ENCODE measurements at regions not wholly inside any gene's neighbourhood (a gene's known extent, or its start where the extent isn't known, plus 50 kb on each side); places are given as distances from the start of the nearest gene placed in this dataset.
"Not testable (repeated sequence)": the region's sequence is repeated elsewhere in the genome, so short reads cannot be mapped to it uniquely, and the experiment has no call there.

GRCh38 chrX:125507119-125507518 lies 187.4 kb downstream of the TEX13C start:
- DNase-seq, result no peak

GRCh38 chrX:125520029-125520428 lies 200.4 kb downstream of the TEX13C start:
- DNase-seq, result no peak

GRCh38 chrX:125522752-125523151 lies 203.1 kb downstream of the TEX13C start:
- DNase-seq, result no peak

- DNase-seq, result no peak
Observed at GRCh38 chrX:125532411-125533089, 212.9 kb downstream of the TEX13C start.

- no peak for DNase-seq
Observed at GRCh38 chrX:125533352-125533751, 213.7 kb downstream of the TEX13C start.

- no peak for DNase-seq
Observed at GRCh38 chrX:125544031-125544660, 224.5 kb downstream of the TEX13C start.

- DNase-seq, result no peak
Observed at GRCh38 chrX:125544856-125545255, 225.2 kb downstream of the TEX13C start.

- DNase-seq, result no peak
Observed at GRCh38 chrX:125577479-125577878, 257.8 kb downstream of the TEX13C start.

- DNase-seq, result no peak
Observed at GRCh38 chrX:125604448-125604847, 284.8 kb downstream of the TEX13C start.

- DNase-seq, result no peak
Observed at GRCh38 chrX:125605145-125605544, 285.5 kb downstream of the TEX13C start.

- not testable (repeated sequence) for DNase-seq
Observed at GRCh38 chrX:125614591-125615343, 295.1 kb downstream of the TEX13C start.

- DNase-seq, result no peak
Observed at GRCh38 chrX:125620715-125621587, 301.3 kb downstream of the TEX13C start.

- no peak for DNase-seq
Observed at GRCh38 chrX:125621588-125621927, 301.9 kb downstream of the TEX13C start.

- DNase-seq, result no peak
Observed at GRCh38 chrX:125622899-125623298, 303.2 kb downstream of the TEX13C start.

- DNase-seq, result no peak
Observed at GRCh38 chrX:125627676-125628075, 308.0 kb downstream of the TEX13C start.

- no peak for DNase-seq
Observed at GRCh38 chrX:125628435-125628834, 308.8 kb downstream of the TEX13C start.

- DNase-seq, result no peak
Observed at GRCh38 chrX:125641405-125641804, 321.7 kb downstream of the TEX13C start.

- peak; percentile 3 for DNase-seq
Observed at GRCh38 chrX:125646195-125646594, 326.5 kb downstream of the TEX13C start.

- DNase-seq, result no peak
Observed at GRCh38 chrX:125651426-125651825, 331.8 kb downstream of the TEX13C start.

- DNase-seq, result no peak
Observed at GRCh38 chrX:125654501-125654900, 334.8 kb downstream of the TEX13C start.

- DNase-seq, result no peak
Observed at GRCh38 chrX:125673758-125674157, 354.1 kb downstream of the TEX13C start.

- DNase-seq, result no peak
Observed at GRCh38 chrX:125678258-125678657, 358.6 kb downstream of the TEX13C start.

GRCh38 chrX:125680366-125680765 lies 360.7 kb downstream of the TEX13C start:
- DNase-seq, result no peak
